ENCODE measurements at regions not wholly inside any gene's neighbourhood (a gene's known extent, or its start where the extent isn't known, plus 50 kb on each side); places are given as distances from the start of the nearest gene placed in this dataset.

DNA sequence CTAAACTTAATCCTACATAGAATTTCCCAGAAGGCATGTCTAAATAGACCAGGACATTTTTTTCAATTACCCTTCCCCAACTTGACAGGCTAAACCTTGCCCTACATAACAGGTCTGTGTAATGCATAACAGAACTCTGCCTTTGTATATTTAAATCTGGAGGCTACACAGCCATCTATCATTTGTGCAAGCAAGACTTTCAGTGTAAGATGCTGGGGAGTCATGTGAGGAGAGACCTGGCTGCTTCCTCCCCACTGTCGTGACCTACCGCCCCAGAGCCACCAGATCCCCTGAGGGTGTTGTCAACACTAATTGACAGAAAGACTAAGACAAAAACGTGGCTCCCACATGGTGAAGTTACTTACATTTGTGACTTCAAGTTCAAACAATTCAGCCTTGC is 342.2 kb downstream of the PPARGC1A start:
- no peak for DNase-seq
- WGBS, 4 donors, result 57 to 63% (median 59%) methylated on average over 3 of the region's 3 CpGs
- no peak for TF ChIP-seq POLR2A (IDR thresholded peaks at IDR 0.05)
- TF ChIP-seq, protein P1, sequence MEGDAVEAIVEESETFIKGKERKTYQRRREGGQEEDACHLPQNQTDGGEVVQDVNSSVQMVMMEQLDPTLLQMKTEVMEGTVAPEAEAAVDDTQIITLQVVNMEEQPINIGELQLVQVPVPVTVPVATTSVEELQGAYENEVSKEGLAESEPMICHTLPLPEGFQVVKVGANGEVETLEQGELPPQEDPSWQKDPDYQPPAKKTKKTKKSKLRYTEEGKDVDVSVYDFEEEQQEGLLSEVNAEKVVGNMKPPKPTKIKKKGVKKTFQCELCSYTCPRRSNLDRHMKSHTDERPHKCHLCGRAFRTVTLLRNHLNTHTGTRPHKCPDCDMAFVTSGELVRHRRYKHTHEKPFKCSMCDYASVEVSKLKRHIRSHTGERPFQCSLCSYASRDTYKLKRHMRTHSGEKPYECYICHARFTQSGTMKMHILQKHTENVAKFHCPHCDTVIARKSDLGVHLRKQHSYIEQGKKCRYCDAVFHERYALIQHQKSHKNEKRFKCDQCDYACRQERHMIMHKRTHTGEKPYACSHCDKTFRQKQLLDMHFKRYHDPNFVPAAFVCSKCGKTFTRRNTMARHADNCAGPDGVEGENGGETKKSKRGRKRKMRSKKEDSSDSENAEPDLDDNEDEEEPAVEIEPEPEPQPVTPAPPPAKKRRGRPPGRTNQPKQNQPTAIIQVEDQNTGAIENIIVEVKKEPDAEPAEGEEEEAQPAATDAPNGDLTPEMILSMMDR (IDR thresholded peaks at IDR 0.05), result no peak
- intact Hi-C loops (cut with DNase I), result no loop called here
- no peaks in the 10 kb centered on the region for H3K9me3 ChIP-seq (replicated peaks in 1 of 3)
- H3K4me1 ChIP-seq (replicated peaks in 1 of 2), result no peaks in the 10 kb centered on the region
- no peak overlapping the region for H3K4me3 ChIP-seq
- H3K27me3 ChIP-seq, result no peaks in the 10 kb centered on the region
- H3K36me3 ChIP-seq (replicated peaks in 1 of 2), result no peaks in the 10 kb centered on the region
- H3K27ac ChIP-seq, result no peak overlapping the region

- intact Hi-C loops (cut with DNase I), result no loop called here
- TF ChIP-seq POLR2A (IDR thresholded peaks at IDR 0.05), result no peak
- TF ChIP-seq, protein P1 (IDR thresholded peaks at IDR 0.05), result no peak
- Histone ChIP-seq H3K27me3 (no peaks in the 10 kb centered on the region), H3K36me3 (replicated peaks in 1 of 2) (no peaks in the 10 kb centered on the region), H3K4me1 (replicated peaks in 1 of 2) (no peaks in the 10 kb centered on the region), H3K4me3 (no peak overlapping the region), H3K27ac (no peak overlapping the region), H3K9me3 (replicated peaks in 1 of 3) (no peaks in the 10 kb centered on the region)
- WGBS, 4 donors, result 89 to 96% (median 95%) methylated on average over 2 of the region's 2 CpGs
- no peak for DNase-seq
Measured at GRCh38 chr4:23547096-23547495, 342.8 kb downstream of the PPARGC1A start.

DNA sequence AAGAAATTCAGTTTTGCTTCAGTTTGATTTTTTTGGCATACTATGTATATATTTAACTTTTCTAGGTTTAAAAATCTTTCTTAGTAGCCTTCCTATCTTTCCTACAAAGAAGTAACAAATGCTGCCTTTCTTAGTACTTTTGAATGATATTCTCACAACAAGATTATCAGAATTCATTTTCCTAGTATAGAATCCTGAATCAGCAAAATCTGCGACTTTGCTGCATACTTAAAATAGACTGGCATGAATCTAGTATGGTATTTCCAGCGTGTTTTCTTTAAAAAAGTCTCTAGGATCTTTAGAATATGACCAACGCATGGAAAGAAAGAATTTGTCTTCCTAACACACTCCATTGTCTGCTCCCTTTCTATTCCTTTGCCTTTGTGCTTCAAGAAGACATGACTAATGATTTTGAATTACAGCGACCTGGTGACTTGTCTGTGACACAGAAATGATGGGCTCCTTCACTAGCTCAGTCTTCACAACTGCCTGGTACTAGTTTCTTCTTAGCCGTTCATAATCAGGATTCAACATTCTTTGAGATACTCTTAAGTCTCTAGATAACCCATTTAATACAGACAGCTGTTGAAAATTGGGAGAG is 349.8 kb downstream of the PPARGC1A start:
- Histone ChIP-seq H3K36me3 (replicated peaks in 1 of 2) (no peaks in the 10 kb centered on the region), H3K4me3 (no peak overlapping the region), H3K27me3 (no peaks in the 10 kb centered on the region), H3K9me3 (replicated peaks in 1 of 3) (no peaks in the 10 kb centered on the region), H3K27ac (no peak overlapping the region), H3K4me1 (replicated peaks in 1 of 2) (no peaks in the 10 kb centered on the region)
- intact Hi-C loops (cut with DNase I), result no loop called here
- DNase-seq, result no peak
- TF ChIP-seq POLR2A (IDR thresholded peaks at IDR 0.05), result no peak
- TF ChIP-seq, protein P1 (IDR thresholded peaks at IDR 0.05), result no peak
- 57 to 64% (median 60%) methylated on average over 5 of the region's 5 CpGs for WGBS, 4 donors

- intact Hi-C loops (cut with DNase I), result no loop called here
- H3K4me3 ChIP-seq, result no peak overlapping the region
Measured at GRCh38 chr4:23533859-23534258, 356.0 kb downstream of the PPARGC1A start.

More at GRCh38 chr4:23533859-23534258, 356.0 kb downstream of the PPARGC1A start:
- Histone ChIP-seq H3K9me3 (replicated peaks in 1 of 3) (no peaks in the 10 kb centered on the region), H3K36me3 (replicated peaks in 1 of 2) (no peaks in the 10 kb centered on the region), H3K4me1 (replicated peaks in 1 of 2) (no peaks in the 10 kb centered on the region), H3K27ac (no peak overlapping the region), H3K27me3 (no peaks in the 10 kb centered on the region)
- WGBS, 4 donors, result 92 to 100% (median 96%) methylated on average over 2 of the region's 2 CpGs
- no peak for TF ChIP-seq POLR2A (IDR thresholded peaks at IDR 0.05)
- TF ChIP-seq, protein P1 (IDR thresholded peaks at IDR 0.05), result no peak
- DNase-seq, result no peak
